Type B pancreatic cell (in vitro differentiated cells): ENCODE measurements at regions not wholly inside any gene's neighbourhood (a gene's known extent, or its start where the extent isn't known, plus 50 kb on each side); places are given as distances from the start of the nearest gene placed in this dataset.

ENCODE experiments used
- DNase-seq: peaks from one replicate; pipeline ENCODE4 v3.0.0; 2021; ENCODE audit warnings: mixed read lengths; ENCODE audit not compliant: unreplicated experiment; ENCODE audit errors: extremely low spot score
- H3K27ac Mint-ChIP-seq: 2 replicates; pipeline ENCODE4 v1.8.0; 2021; ENCODE audit warnings: mild to moderate bottlenecking, mixed read lengths
- H3K27me3 Mint-ChIP-seq: 2 replicates; pipeline ENCODE4 v1.8.0; 2021; ENCODE audit warnings: mixed read lengths
- H3K36me3 Mint-ChIP-seq: 2 replicates; pipeline ENCODE4 v1.8.0; 2021; ENCODE audit warnings: mixed read lengths
- H3K4me1 Mint-ChIP-seq: one replicate; pipeline ENCODE4 v1.8.0; 2021; ENCODE audit warnings: mixed read lengths; ENCODE audit not compliant: unreplicated experiment
- H3K4me3 Mint-ChIP-seq: 2 replicates; pipeline ENCODE4 v1.8.0; 2021; ENCODE audit warnings: mild to moderate bottlenecking, mixed read lengths
- H3K9me3 Mint-ChIP-seq: 2 replicates; pipeline ENCODE4 v1.8.0; 2021; ENCODE audit warnings: mixed read lengths
- CTCF ChIP-seq: fragments of 200-600 bp; sonication (generic); conservative IDR thresholded peaks from 2 replicates; pipeline ENCODE4 v1.5.0; 2021; ENCODE audit warnings: antibody characterized with exemption, mild to moderate bottlenecking

GRCh38 chr6:54768494-54768893 lies 78.1 kb upstream of the FAM83B start:
- TF ChIP-seq CTCF: no peak
- no peak for DNase-seq
- Mint-ChIP-seq H3K9me3 (no peaks in the 10 kb centered on the region), H3K36me3 (no peaks in the 10 kb centered on the region), H3K27me3 (no peaks in the 10 kb centered on the region), H3K27ac (no peak overlapping the region), H3K4me1 (no peaks in the 10 kb centered on the region), H3K4me3 (no peak overlapping the region)

- no peak for DNase-seq
- H3K36me3 Mint-ChIP-seq: no peaks in the 10 kb centered on the region
- H3K9me3 Mint-ChIP-seq: no peaks in the 10 kb centered on the region
- H3K4me3 Mint-ChIP-seq: no peak overlapping the region
- no peak overlapping the region for H3K27ac Mint-ChIP-seq
- H3K4me1 Mint-ChIP-seq: no peaks in the 10 kb centered on the region
- no peaks in the 10 kb centered on the region for H3K27me3 Mint-ChIP-seq
- no peak for TF ChIP-seq CTCF
Observed at GRCh38 chr6:54770328-54770727, 76.2 kb upstream of the FAM83B start.

GRCh38 chr6:54771968-54772367 lies 74.6 kb upstream of the FAM83B start:
- Mint-ChIP-seq H3K4me1 (no peaks in the 10 kb centered on the region), H3K27me3 (no peaks in the 10 kb centered on the region), H3K9me3 (no peaks in the 10 kb centered on the region), H3K36me3 (no peaks in the 10 kb centered on the region), H3K27ac (no peak overlapping the region), H3K4me3 (no peak overlapping the region)
- TF ChIP-seq CTCF: no peak
- no peak for DNase-seq

GRCh38 chr6:54772610-54773009 lies 74.0 kb upstream of the FAM83B start:
- TF ChIP-seq CTCF: no peak
- no peak for DNase-seq
- no peaks in the 10 kb centered on the region for H3K4me1 Mint-ChIP-seq
- H3K27me3 Mint-ChIP-seq: no peaks in the 10 kb centered on the region
- H3K9me3 Mint-ChIP-seq: no peaks in the 10 kb centered on the region
- H3K36me3 Mint-ChIP-seq: no peaks in the 10 kb centered on the region
- H3K4me3 Mint-ChIP-seq: no peak overlapping the region
- no peak overlapping the region for H3K27ac Mint-ChIP-seq

- H3K27me3 Mint-ChIP-seq: no peaks in the 10 kb centered on the region
- no peak for DNase-seq
- no peak overlapping the region for H3K27ac Mint-ChIP-seq
- H3K36me3 Mint-ChIP-seq: no peaks in the 10 kb centered on the region
- no peaks in the 10 kb centered on the region for H3K9me3 Mint-ChIP-seq
- no peak overlapping the region for H3K4me3 Mint-ChIP-seq
- H3K4me1 Mint-ChIP-seq: no peaks in the 10 kb centered on the region
- TF ChIP-seq CTCF: no peak
Observed at GRCh38 chr6:54775576-54775975, 71.0 kb upstream of the FAM83B start.

GRCh38 chr6:54776891-54777290 lies 69.7 kb upstream of the FAM83B start:
- no peak for DNase-seq
- Mint-ChIP-seq H3K27me3 (no peaks in the 10 kb centered on the region), H3K4me1 (no peaks in the 10 kb centered on the region), H3K4me3 (no peak overlapping the region), H3K36me3 (no peaks in the 10 kb centered on the region), H3K9me3 (no peaks in the 10 kb centered on the region), H3K27ac (no peak overlapping the region)
- no peak for TF ChIP-seq CTCF
